K562 (cell line): ENCODE measurements at regions not wholly inside any gene's neighbourhood (a gene's known extent, or its start where the extent isn't known, plus 50 kb on each side); places are given as distances from the start of the nearest gene placed in this dataset.

Experiments
- HDAC1 ChIP-seq, 2 experiments: fragments of 450-650 bp; IDR thresholded peaks; 2 replicates each; pipeline ENCODE4 v1.6.1; 2016 to 2017; ENCODE audit warnings: inconsistent platforms in 1 of 2, mild to moderate bottlenecking in 1 of 2, moderate library complexity in 1 of 2
- ZEB2 ChIP-seq: fragments of 450-650 bp; IDR thresholded peaks from 2 replicates; pipeline ENCODE4 v1.6.1; 2016
- ZNF408 ChIP-seq: fragments of 250-450 bp; sonication (Bioruptor Pico); IDR thresholded peaks from 2 replicates; pipeline ENCODE4 v1.4.0; 2020; ENCODE audit warnings: low read depth, mild to moderate bottlenecking, moderate library complexity
- TF ChIP-seq, protein P1 (sequence below): fragments of 250-450 bp; sonication (Bioruptor Pico); IDR thresholded peaks from 2 replicates; pipeline ENCODE4 v1.4.0; 2020; ENCODE audit warnings: mild to moderate bottlenecking, moderate library complexity
- TF ChIP-seq, protein P2 (sequence below): fragments of 450-650 bp; IDR thresholded peaks from 2 replicates; pipeline ENCODE4 v1.6.1; 2016; ENCODE audit warnings: low read depth

- TF ChIP-seq, protein P1, sequence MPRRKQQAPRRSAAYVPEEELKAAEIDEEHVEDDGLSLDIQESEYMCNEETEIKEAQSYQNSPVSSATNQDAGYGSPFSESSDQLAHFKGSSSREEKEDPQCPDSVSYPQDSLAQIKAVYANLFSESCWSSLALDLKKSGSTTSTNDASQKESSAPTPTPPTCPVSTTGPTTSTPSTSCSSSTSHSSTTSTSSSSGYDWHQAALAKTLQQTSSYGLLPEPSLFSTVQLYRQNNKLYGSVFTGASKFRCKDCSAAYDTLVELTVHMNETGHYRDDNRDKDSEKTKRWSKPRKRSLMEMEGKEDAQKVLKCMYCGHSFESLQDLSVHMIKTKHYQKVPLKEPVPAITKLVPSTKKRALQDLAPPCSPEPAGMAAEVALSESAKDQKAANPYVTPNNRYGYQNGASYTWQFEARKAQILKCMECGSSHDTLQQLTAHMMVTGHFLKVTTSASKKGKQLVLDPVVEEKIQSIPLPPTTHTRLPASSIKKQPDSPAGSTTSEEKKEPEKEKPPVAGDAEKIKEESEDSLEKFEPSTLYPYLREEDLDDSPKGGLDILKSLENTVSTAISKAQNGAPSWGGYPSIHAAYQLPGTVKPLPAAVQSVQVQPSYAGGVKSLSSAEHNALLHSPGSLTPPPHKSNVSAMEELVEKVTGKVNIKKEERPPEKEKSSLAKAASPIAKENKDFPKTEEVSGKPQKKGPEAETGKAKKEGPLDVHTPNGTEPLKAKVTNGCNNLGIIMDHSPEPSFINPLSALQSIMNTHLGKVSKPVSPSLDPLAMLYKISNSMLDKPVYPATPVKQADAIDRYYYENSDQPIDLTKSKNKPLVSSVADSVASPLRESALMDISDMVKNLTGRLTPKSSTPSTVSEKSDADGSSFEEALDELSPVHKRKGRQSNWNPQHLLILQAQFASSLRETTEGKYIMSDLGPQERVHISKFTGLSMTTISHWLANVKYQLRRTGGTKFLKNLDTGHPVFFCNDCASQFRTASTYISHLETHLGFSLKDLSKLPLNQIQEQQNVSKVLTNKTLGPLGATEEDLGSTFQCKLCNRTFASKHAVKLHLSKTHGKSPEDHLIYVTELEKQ (CRISPR knock-in tag): no peak
- TF ChIP-seq ZEB2: 0 out of 2 replicates have a peak, but pooled peaks have one; percentile 41
- TF ChIP-seq, protein P2, sequence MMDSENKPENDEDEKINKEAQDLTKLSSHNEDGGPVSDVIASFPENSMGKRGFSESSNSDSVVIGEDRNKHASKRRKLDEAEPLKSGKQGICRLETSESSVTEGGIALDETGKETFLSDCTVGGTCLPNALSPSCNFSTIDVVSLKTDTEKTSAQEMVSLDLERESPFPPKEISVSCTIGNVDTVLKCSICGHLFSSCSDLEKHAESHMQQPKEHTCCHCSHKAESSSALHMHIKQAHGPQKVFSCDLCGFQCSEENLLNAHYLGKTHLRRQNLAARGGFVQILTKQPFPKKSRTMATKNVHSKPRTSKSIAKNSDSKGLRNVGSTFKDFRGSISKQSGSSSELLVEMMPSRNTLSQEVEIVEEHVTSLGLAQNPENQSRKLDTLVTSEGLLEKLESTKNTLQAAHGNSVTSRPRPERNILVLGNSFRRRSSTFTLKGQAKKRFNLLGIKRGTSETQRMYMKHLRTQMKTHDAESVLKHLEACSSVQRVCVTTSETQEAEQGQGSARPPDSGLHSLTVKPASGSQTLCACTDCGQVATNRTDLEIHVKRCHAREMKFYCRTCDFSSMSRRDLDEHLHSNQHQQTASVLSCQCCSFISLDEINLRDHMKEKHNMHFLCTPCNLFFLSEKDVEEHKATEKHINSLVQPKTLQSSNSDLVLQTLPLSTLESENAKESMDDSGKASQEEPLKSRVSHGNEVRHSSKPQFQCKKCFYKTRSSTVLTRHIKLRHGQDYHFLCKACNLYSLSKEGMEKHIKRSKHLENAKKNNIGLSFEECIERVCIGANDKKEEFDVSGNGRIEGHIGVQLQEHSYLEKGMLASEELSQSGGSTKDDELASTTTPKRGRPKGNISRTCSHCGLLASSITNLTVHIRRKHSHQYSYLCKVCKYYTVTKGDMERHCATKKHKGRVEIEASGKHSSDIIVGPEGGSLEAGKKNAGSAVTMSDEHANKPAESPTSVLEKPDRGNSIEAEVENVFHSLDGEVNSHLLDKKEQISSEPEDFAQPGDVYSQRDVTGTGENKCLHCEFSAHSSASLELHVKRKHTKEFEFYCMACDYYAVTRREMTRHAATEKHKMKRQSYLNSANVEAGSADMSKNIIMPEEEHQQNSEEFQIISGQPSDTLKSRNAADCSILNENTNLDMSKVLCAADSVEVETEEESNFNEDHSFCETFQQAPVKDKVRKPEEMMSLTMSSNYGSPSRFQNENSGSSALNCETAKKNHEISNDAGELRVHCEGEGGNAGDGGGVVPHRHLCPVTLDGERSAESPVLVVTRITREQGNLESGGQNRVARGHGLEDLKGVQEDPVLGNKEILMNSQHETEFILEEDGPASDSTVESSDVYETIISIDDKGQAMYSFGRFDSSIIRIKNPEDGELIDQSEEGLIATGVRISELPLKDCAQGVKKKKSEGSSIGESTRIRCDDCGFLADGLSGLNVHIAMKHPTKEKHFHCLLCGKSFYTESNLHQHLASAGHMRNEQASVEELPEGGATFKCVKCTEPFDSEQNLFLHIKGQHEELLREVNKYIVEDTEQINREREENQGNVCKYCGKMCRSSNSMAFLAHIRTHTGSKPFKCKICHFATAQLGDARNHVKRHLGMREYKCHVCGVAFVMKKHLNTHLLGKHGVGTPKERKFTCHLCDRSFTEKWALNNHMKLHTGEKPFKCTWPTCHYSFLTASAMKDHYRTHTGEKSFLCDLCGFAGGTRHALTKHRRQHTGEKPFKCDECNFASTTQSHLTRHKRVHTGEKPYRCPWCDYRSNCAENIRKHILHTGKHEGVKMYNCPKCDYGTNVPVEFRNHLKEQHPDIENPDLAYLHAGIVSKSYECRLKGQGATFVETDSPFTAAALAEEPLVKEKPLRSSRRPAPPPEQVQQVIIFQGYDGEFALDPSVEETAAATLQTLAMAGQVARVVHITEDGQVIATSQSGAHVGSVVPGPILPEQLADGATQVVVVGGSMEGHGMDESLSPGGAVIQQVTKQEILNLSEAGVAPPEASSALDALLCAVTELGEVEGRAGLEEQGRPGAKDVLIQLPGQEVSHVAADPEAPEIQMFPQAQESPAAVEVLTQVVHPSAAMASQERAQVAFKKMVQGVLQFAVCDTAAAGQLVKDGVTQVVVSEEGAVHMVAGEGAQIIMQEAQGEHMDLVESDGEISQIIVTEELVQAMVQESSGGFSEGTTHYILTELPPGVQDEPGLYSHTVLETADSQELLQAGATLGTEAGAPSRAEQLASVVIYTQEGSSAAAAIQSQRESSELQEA: no peak
- TF ChIP-seq ZNF408 (CRISPR knock-in tag): no peak
- 0 out of 4 replicates have a peak, but pooled peaks of 1 of the 2 experiments have one; percentile 16 for TF ChIP-seq HDAC1 (IDR thresholded peaks at IDR 0.05)
These were observed 54.0 kb upstream of the ZCCHC13 start (continued) for GRCh38 chrX:74249963-74250362.
